ENCODE measurements at regions not wholly inside any gene's neighbourhood (a gene's known extent, or its start where the extent isn't known, plus 50 kb on each side); places are given as distances from the start of the nearest gene placed in this dataset.

GRCh38 chr17:27380551-27380950 lies 75.7 kb upstream of the KSR1 start:
- no peaks in the 10 kb centered on the region for H3K4me1 ChIP-seq (ENCODE audit: control insufficient read depth, insufficient read depth, low read length)
- no peaks in the 10 kb centered on the region for H3K9me3 ChIP-seq (ENCODE audit: control insufficient read depth, insufficient read depth, low read depth, low read length)
- H3K27ac ChIP-seq (ENCODE audit: extremely low read depth, low read depth, low read length), result no peak overlapping the region
- H3K4me3 ChIP-seq (ENCODE audit: low read depth, low read length), result no peak overlapping the region
- H3K36me3 ChIP-seq (ENCODE audit: control insufficient read depth in 2 of 2, insufficient read depth in 1 of 2, low read length in 2 of 2), result no peaks in the 10 kb centered on the region
- CTCF ChIA-PET, result interaction anchor here (0.6 to 5.5 kb wide), 24 partner anchors 9 to 513 kb away, joined by 3 to 31 read pairs (median 4); partner anchors contain the start of gene LYRM9
- POLR2A ChIA-PET, result no interaction called here
- TF ChIP-seq SCRT2 (tag by site-specific recombination; IDR thresholded peaks at IDR 0.05) (no peak), ZNF239 (tag by site-specific recombination; IDR thresholded peaks at IDR 0.05) (no peak), GLI2 (tag by site-specific recombination; IDR thresholded peaks at IDR 0.05; ENCODE audit: borderline replicate concordance, low read depth) (no peak), ZNF433 (tag by site-specific recombination; IDR thresholded peaks at IDR 0.05; ENCODE audit: low read depth) (no peak), ZBTB21 (tag by site-specific recombination; IDR thresholded peaks at IDR 0.05) (no peak), KLF16 (tag by site-specific recombination; IDR thresholded peaks at IDR 0.05) (no peak), ZNF558 (tag by site-specific recombination; IDR thresholded peaks at IDR 0.05) (no peak), IKZF3 (tag by site-specific recombination; IDR thresholded peaks at IDR 0.05) (no peak), ZNF76 (tag by site-specific recombination; IDR thresholded peaks at IDR 0.05; ENCODE audit: borderline replicate concordance, low read depth) (no peak), ZNF416 (tag by site-specific recombination; IDR thresholded peaks at IDR 0.05) (no peak), ZNF248 (tag by site-specific recombination; IDR thresholded peaks at IDR 0.05) (no peak), ZNF121 (tag by site-specific recombination; IDR thresholded peaks at IDR 0.05) (no peak), ZNF544 (tag by site-specific recombination; IDR thresholded peaks at IDR 0.05) (no peak), ZNF184 (tag by site-specific recombination; IDR thresholded peaks at IDR 0.05) (no peak), ZNF335 (tag by site-specific recombination; conservative IDR thresholded peaks at IDR 0.05) (no peak), ZNF48 (tag by site-specific recombination; IDR thresholded peaks at IDR 0.05) (no peak), ZNF654 (tag by site-specific recombination; IDR thresholded peaks at IDR 0.05; ENCODE audit: low read depth) (no peak)
- TF ChIP-seq, protein P1, sequence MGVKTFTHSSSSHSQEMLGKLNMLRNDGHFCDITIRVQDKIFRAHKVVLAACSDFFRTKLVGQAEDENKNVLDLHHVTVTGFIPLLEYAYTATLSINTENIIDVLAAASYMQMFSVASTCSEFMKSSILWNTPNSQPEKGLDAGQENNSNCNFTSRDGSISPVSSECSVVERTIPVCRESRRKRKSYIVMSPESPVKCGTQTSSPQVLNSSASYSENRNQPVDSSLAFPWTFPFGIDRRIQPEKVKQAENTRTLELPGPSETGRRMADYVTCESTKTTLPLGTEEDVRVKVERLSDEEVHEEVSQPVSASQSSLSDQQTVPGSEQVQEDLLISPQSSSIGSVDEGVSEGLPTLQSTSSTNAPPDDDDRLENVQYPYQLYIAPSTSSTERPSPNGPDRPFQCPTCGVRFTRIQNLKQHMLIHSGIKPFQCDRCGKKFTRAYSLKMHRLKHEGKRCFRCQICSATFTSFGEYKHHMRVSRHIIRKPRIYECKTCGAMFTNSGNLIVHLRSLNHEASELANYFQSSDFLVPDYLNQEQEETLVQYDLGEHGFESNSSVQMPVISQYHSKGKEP (tag by site-specific recombination; IDR thresholded peaks at IDR 0.05), result no peak
- TF ChIP-seq, protein P2, sequence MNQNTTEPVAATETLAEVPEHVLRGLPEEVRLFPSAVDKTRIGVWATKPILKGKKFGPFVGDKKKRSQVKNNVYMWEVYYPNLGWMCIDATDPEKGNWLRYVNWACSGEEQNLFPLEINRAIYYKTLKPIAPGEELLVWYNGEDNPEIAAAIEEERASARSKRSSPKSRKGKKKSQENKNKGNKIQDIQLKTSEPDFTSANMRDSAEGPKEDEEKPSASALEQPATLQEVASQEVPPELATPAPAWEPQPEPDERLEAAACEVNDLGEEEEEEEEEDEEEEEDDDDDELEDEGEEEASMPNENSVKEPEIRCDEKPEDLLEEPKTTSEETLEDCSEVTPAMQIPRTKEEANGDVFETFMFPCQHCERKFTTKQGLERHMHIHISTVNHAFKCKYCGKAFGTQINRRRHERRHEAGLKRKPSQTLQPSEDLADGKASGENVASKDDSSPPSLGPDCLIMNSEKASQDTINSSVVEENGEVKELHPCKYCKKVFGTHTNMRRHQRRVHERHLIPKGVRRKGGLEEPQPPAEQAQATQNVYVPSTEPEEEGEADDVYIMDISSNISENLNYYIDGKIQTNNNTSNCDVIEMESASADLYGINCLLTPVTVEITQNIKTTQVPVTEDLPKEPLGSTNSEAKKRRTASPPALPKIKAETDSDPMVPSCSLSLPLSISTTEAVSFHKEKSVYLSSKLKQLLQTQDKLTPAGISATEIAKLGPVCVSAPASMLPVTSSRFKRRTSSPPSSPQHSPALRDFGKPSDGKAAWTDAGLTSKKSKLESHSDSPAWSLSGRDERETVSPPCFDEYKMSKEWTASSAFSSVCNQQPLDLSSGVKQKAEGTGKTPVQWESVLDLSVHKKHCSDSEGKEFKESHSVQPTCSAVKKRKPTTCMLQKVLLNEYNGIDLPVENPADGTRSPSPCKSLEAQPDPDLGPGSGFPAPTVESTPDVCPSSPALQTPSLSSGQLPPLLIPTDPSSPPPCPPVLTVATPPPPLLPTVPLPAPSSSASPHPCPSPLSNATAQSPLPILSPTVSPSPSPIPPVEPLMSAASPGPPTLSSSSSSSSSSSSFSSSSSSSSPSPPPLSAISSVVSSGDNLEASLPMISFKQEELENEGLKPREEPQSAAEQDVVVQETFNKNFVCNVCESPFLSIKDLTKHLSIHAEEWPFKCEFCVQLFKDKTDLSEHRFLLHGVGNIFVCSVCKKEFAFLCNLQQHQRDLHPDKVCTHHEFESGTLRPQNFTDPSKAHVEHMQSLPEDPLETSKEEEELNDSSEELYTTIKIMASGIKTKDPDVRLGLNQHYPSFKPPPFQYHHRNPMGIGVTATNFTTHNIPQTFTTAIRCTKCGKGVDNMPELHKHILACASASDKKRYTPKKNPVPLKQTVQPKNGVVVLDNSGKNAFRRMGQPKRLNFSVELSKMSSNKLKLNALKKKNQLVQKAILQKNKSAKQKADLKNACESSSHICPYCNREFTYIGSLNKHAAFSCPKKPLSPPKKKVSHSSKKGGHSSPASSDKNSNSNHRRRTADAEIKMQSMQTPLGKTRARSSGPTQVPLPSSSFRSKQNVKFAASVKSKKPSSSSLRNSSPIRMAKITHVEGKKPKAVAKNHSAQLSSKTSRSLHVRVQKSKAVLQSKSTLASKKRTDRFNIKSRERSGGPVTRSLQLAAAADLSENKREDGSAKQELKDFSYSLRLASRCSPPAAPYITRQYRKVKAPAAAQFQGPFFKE (tag by site-specific recombination; IDR thresholded peaks at IDR 0.05; ENCODE audit: borderline replicate concordance), result no peak

GRCh38 chr17:27381007-27381501 lies 75.2 kb upstream of the KSR1 start:
- ChIA-PET CTCF (interaction anchor here (0.6 to 5.5 kb wide), 25 partner anchors 9 to 513 kb away, joined by 3 to 31 read pairs (median 4); partner anchors contain the start of gene LYRM9), POLR2A (no interaction called here)
- no peaks in the 10 kb centered on the region for H3K9me3 ChIP-seq (ENCODE audit: control insufficient read depth, insufficient read depth, low read depth, low read length)
- no peaks in the 10 kb centered on the region for H3K36me3 ChIP-seq (ENCODE audit: control insufficient read depth in 2 of 2, insufficient read depth in 1 of 2, low read length in 2 of 2)
- no peak overlapping the region for H3K27ac ChIP-seq (ENCODE audit: extremely low read depth, low read depth, low read length)
- no peaks in the 10 kb centered on the region for H3K4me1 ChIP-seq (ENCODE audit: control insufficient read depth, insufficient read depth, low read length)
- H3K4me3 ChIP-seq (ENCODE audit: low read depth, low read length), result no peak overlapping the region
- TF ChIP-seq ZNF629 (tag by site-specific recombination; IDR thresholded peaks at IDR 0.05), result 0 out of 2 replicates have a peak, but pooled peaks have one; percentile 21
- no peak for TF ChIP-seq OVOL3 (tag by site-specific recombination; IDR thresholded peaks at IDR 0.05)
- peak; percentile 59; the same call in 1 of the 2 replicates for TF ChIP-seq ZBTB17 (tag by site-specific recombination; IDR thresholded peaks at IDR 0.05)
- peak; percentile 30; the same call in 1 of the 2 replicates for TF ChIP-seq ZNF394 (tag by site-specific recombination; IDR thresholded peaks at IDR 0.05; ENCODE audit: borderline replicate concordance)
- TF ChIP-seq KLF17 (tag by site-specific recombination; IDR thresholded peaks at IDR 0.05), result 0 out of 2 replicates have a peak, but pooled peaks have one; percentile 59
- peak; percentile 74; the same call in 1 of the 2 replicates for TF ChIP-seq GLIS2 (tag by site-specific recombination; IDR thresholded peaks at IDR 0.05)
- peak; percentile 48 for TF ChIP-seq KLF1 (tag by site-specific recombination; IDR thresholded peaks at IDR 0.05)
- TF ChIP-seq ZIC2 (tag by site-specific recombination; IDR thresholded peaks at IDR 0.05), result peak; percentile 41
- TF ChIP-seq ZNF596 (tag by site-specific recombination; IDR thresholded peaks at IDR 0.05), result no peak
- no peak for TF ChIP-seq ZNF510 (tag by site-specific recombination; IDR thresholded peaks at IDR 0.05; ENCODE audit: insufficient replicate concordance)
